ENCODE measurements at regions not wholly inside any gene's neighbourhood (a gene's known extent, or its start where the extent isn't known, plus 50 kb on each side); places are given as distances from the start of the nearest gene placed in this dataset.
"Not testable (repeated sequence)": the region's sequence is repeated elsewhere in the genome, so short reads cannot be mapped to it uniquely, and the experiment has no call there.

- not testable (repeated sequence) for TF ChIP-seq SPI1 (IDR thresholded peaks at IDR 0.05; ENCODE audit: low read depth, low read length); PAX5 (IDR thresholded peaks at IDR 0.05; ENCODE audit: insufficient read depth, low read length, severe bottlenecking)
Observed at GRCh38 chr2:173573782-173574181, 219.1 kb downstream of the CDCA7 start.

Measured in GM12891 (cell line).